Astrocyte of the hippocampus (primary cell): ENCODE measurements at regions not wholly inside any gene's neighbourhood (a gene's known extent, or its start where the extent isn't known, plus 50 kb on each side); places are given as distances from the start of the nearest gene placed in this dataset.
"Not testable (repeated sequence)": the region's sequence is repeated elsewhere in the genome, so short reads cannot be mapped to it uniquely, and the experiment has no call there.

ENCODE experiments used
- DNase-seq: peaks from one replicate; pipeline ENCODE4 v3.0.0; 2011; ENCODE audit warnings: low read depth, low spot score

GRCh38 chr6:126204126-126204525, 135.8 kb upstream of the CENPW start:
- DNase-seq: no peak

GRCh38 chr6:126204598-126204997, 135.3 kb upstream of the CENPW start:
- no peak for DNase-seq

- DNase-seq: no peak
Observed at GRCh38 chr6:126206504-126207246, 133.2 kb upstream of the CENPW start.

GRCh38 chr6:126210398-126211075, 129.4 kb upstream of the CENPW start:
- no peak for DNase-seq

- no peak for DNase-seq
Observed at GRCh38 chr6:126217497-126217896, 122.4 kb upstream of the CENPW start.

GRCh38 chr6:126220901-126221300, 119.0 kb upstream of the CENPW start:
- DNase-seq: not testable (repeated sequence)

- peak; percentile 35 for DNase-seq
Observed at GRCh38 chr6:126227833-126228702, 111.8 kb upstream of the CENPW start.

GRCh38 chr6:126232671-126233070, 107.2 kb upstream of the CENPW start:
- no peak for DNase-seq

GRCh38 chr6:126233192-126233591, 106.7 kb upstream of the CENPW start:
- peak; percentile 9 for DNase-seq

GRCh38 chr6:126235363-126235762, 104.6 kb upstream of the CENPW start:
- no peak for DNase-seq

- DNase-seq: no peak
Observed at GRCh38 chr6:126245077-126245476, 94.8 kb upstream of the CENPW start.

GRCh38 chr6:126252154-126252553, 87.8 kb upstream of the CENPW start:
- no peak for DNase-seq

- no peak for DNase-seq
Observed at GRCh38 chr6:126253431-126253830, 86.5 kb upstream of the CENPW start.

- no peak for DNase-seq
Observed at GRCh38 chr6:126258150-126258549, 81.8 kb upstream of the CENPW start.

- no peak for DNase-seq
Observed at GRCh38 chr6:126261792-126262421, 78.0 kb upstream of the CENPW start.

- DNase-seq: no peak
Observed at GRCh38 chr6:126264265-126264664, 75.7 kb upstream of the CENPW start.

- DNase-seq: no peak
Observed at GRCh38 chr6:126266664-126267063, 73.3 kb upstream of the CENPW start.

- no peak for DNase-seq
Observed at GRCh38 chr6:126267626-126268025, 72.3 kb upstream of the CENPW start.

- no peak for DNase-seq
Observed at GRCh38 chr6:126268092-126268491, 71.8 kb upstream of the CENPW start.

- DNase-seq: no peak
Observed at GRCh38 chr6:126280287-126280686, 59.6 kb upstream of the CENPW start.

GRCh38 chr6:126285871-126286365, 54.0 kb upstream of the CENPW start:
- DNase-seq: no peak
